Neural progenitor cell (in vitro differentiated cells): ENCODE measurements at regions not wholly inside any gene's neighbourhood (a gene's known extent, or its start where the extent isn't known, plus 50 kb on each side); places are given as distances from the start of the nearest gene placed in this dataset.

Source experiments
- CTCF ChIP-seq: fragments of 200-600 bp; sonication (generic); IDR thresholded peaks from 2 replicates; pipeline ENCODE4 v1.5.1; 2017; ENCODE audit warnings: antibody characterized with exemption, mild to moderate bottlenecking
- EZH2 ChIP-seq: fragments of 200-600 bp; sonication (generic); IDR thresholded peaks from 2 replicates; pipeline ENCODE4 v1.6.1; 2017; ENCODE audit warnings: antibody characterized with exemption, mild to moderate bottlenecking, moderate library complexity
- EZH2phosphoT487 ChIP-seq: fragments of 200-600 bp; sonication (generic); IDR thresholded peaks from 2 replicates; pipeline ENCODE4 v1.6.1; 2017; ENCODE audit warnings: antibody characterized with exemption

- TF ChIP-seq CTCF (no peak), EZH2 (no peak), EZH2phosphoT487 (no peak)
Measured at GRCh38 chr3:180383332-180384020, 218.5 kb upstream of the TTC14 start.
